ENCODE measurements at regions not wholly inside any gene's neighbourhood (a gene's known extent, or its start where the extent isn't known, plus 50 kb on each side); places are given as distances from the start of the nearest gene placed in this dataset.

DNA sequence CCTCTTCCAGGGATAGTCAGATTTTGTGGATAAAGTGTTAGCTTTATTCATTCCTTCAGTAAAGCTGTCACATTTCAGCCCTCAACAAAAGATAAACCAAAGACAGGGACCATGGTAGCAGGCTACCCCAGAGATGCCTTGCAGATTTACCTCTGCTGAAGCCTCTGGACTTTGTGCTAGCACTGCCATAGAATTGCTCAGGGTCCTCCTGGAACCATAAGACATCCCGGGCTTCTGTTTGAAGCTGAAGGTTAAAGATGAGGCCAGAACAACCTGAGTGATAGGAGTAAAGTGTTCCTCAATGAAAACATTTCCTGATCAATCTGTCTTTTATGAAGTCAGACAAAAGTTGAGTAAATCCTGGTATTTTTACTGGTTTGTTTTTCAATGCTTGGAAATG lies 57.5 kb upstream of the ARL15 start:
- TF ChIP-seq, protein P1, sequence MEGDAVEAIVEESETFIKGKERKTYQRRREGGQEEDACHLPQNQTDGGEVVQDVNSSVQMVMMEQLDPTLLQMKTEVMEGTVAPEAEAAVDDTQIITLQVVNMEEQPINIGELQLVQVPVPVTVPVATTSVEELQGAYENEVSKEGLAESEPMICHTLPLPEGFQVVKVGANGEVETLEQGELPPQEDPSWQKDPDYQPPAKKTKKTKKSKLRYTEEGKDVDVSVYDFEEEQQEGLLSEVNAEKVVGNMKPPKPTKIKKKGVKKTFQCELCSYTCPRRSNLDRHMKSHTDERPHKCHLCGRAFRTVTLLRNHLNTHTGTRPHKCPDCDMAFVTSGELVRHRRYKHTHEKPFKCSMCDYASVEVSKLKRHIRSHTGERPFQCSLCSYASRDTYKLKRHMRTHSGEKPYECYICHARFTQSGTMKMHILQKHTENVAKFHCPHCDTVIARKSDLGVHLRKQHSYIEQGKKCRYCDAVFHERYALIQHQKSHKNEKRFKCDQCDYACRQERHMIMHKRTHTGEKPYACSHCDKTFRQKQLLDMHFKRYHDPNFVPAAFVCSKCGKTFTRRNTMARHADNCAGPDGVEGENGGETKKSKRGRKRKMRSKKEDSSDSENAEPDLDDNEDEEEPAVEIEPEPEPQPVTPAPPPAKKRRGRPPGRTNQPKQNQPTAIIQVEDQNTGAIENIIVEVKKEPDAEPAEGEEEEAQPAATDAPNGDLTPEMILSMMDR (conservative IDR thresholded peaks at IDR 0.05; ENCODE audit: low read length): no peak
- no peak for TF ChIP-seq EZH2phosphoT487 (IDR thresholded peaks at IDR 0.05; ENCODE audit: borderline replicate concordance, low read depth, low read length)

All from OCI-LY7 (cell line).